Heart left ventricle (tissue), 13 donors: ENCODE measurements at regions not wholly inside any gene's neighbourhood (a gene's known extent, or its start where the extent isn't known, plus 50 kb on each side); places are given as distances from the start of the nearest gene placed in this dataset.

Source experiments
- CTCF ChIP-seq, 12 donors: fragments of 200-600 bp; sonication (generic) in 4 of 12; IDR thresholded peaks; one replicate each; pipeline versions ENCODE4 v1.5.0 to v1.8.0; 2018 to 2022; ENCODE audit warnings: antibody characterized with exemption in 12 of 12, mild to moderate bottlenecking in 5 of 12
- POLR2A ChIP-seq, 2 donors: fragments of 450-650 bp; IDR thresholded peaks; one replicate each; pipeline ENCODE4 v1.6.1; 2017; ENCODE audit warnings: antibody characterized with exemption in 2 of 2, mild to moderate bottlenecking in 2 of 2, moderate library complexity in 2 of 2
- donor health status: ischemic (EF 13 %, LVEDD 7.1; RV severe dilation, severe dysfunction).
- donor health status: DM: no; HTN: yes; CAD: no.
- donor health status: DM: no; HTN: no; CAD: no.
- donor health status: ischemic (EF 25% LVEDD 6.9; RV normal size, moderate dysfunction).
- donor health status: ischemic (EF 25% LVEDD 5.7; RV mildly dilated, moderate dysfunction).
- donor health status: ischemic (EF 35%, LVEDD 5.7; RV mildly dilated, moderate dysfunction).
- donor health status: nonischemic (EF 11% LVEDD 7.7; RV severe dilation, severe dysfunction).
- donor health status: DM: yes; HTN: yes; CAD: no.
- donor health status: PGD.
- donor health status: ischemic (EF 29% LVEDD 5.4; RV normal size, mild dysfunction).
- donor health status: nonischemic (EF 23%, LVEDD 6.1; RV moderate dilation, normal function).

GRCh38 chr5:168014433-168015123 is 276.9 kb upstream of the WWC1 start:
- TF ChIP-seq CTCF (IDR thresholded peaks at IDR 0.05) (no peak), POLR2A (IDR thresholded peaks at IDR 0.05) (no peak)
